HG03095 (cell line): ENCODE measurements at regions not wholly inside any gene's neighbourhood (a gene's known extent, or its start where the extent isn't known, plus 50 kb on each side); places are given as distances from the start of the nearest gene placed in this dataset.

ENCODE experiments used
- ATAC-seq: cut with Tn5 transposase; IDR thresholded peaks from one replicate; pipeline ENCODE4 v1.9.1; 2021; ENCODE audit warnings: moderate library complexity; ENCODE audit not compliant: unreplicated experiment

DNA sequence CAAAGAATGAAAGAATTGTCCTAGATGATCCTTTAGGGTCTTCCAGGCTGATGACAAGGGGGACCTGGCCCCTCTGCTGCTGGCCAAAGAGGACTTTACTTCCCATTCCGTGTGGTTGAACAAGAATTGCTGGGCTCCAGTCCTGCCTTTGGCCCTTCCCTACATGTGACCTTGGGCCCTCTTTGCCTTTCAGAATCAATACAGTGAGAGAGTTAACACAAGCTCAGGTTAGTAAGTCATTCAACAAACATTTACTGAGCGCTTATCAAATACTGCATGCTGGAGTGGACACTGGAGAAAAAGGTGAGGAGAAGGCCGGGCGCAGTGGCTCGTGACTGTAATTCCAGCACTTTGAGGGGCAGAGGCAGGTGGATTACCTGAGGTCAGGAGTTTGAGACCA, 113.1 kb downstream of the C9orf50 start:
- ATAC-seq: no peak

GRCh38 chr9:129506892-129507291, 114.0 kb downstream of the C9orf50 start:
- no peak for ATAC-seq

- no peak for ATAC-seq
Observed at GRCh38 chr9:129506041-129506440, 114.9 kb downstream of the C9orf50 start.

- ATAC-seq: no peak
Observed at GRCh38 chr9:129505270-129505902, 115.5 kb downstream of the C9orf50 start.

GRCh38 chr9:129504404-129504803, 116.5 kb downstream of the C9orf50 start:
- ATAC-seq: no peak

- no peak for ATAC-seq
Observed at GRCh38 chr9:129501771-129502319, 119.1 kb downstream of the C9orf50 start.

DNA sequence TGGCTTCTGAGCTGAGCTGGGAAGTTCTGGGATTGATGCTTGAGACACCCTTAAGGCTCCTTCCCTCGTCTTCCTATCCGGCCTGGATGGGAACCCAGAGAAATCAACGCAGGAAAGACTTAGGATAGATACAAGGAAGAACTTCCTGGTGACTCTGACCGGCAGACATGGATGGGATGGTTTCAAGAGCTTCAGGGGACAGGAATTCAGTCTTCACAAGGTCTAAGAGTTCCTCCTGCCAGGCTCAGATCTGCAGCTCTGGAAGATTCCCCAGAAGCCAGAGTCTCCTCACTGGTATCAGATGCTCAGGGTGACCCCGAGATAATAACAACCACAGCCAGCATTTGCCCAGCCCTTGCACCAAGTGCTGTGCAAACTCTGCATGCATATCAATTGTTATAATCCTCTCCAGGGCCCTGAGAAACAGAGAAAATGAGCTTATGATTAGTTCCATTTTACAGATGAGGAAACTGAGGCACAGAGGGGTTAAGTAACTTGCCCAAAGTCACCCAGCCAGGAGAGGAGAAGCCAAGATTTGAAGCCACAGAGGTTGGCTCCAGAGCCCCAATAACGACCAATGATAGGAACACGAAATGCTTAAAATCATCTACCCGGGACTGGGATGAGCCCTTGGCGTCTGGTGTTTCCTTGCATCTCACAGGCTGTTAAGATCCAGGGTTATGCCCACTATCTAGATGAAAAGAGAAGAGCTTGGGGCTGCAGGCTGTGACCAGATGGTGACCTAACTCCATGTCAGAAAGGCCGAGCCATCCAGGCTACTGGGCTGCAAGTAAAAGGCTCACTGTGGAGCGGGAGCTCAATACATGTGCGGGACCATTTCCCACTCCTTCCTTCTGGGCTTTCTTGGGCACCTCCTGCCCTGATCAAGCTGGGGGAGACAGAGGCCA, 119.8 kb downstream of the C9orf50 start:
- ATAC-seq: no peak

- no peak for ATAC-seq
Observed at GRCh38 chr9:129500161-129500862, 120.6 kb downstream of the C9orf50 start.

- no peak for ATAC-seq
Observed at GRCh38 chr9:129498451-129499384, 122.2 kb downstream of the C9orf50 start.

DNA sequence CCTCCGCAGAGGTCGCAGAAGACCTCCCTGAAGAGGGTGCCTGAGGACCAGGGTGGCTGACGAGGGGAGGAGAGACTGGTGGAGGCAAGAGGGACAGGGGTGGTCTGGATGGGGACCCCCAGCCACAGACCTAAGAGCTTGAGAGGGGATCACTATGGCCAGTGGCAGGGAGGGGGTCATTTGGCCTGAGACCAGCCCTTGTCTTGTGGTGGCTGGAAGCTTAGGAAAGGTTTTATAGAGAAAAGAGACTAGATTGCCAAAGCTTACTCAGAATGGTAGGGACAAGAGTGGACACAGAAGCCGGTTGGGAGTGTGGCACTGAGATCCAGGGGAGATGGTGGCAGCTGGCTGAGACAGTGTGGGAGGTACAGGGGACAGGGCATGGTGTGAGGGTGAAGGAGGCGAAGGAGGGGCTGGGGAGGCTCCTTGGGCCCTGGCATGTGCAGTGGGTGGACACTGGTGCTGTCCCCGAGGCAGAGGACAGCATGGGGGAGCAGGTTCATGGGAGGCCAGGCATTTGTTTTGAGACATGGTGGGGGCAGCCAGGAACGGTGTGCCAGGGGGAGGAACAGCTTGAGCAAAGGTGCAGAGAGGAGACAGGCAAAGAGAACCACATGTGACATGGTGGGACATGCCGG, 123.0 kb downstream of the C9orf50 start:
- ATAC-seq: no peak

GRCh38 chr9:129497005-129497812, 123.7 kb downstream of the C9orf50 start:
- no peak for ATAC-seq

DNA sequence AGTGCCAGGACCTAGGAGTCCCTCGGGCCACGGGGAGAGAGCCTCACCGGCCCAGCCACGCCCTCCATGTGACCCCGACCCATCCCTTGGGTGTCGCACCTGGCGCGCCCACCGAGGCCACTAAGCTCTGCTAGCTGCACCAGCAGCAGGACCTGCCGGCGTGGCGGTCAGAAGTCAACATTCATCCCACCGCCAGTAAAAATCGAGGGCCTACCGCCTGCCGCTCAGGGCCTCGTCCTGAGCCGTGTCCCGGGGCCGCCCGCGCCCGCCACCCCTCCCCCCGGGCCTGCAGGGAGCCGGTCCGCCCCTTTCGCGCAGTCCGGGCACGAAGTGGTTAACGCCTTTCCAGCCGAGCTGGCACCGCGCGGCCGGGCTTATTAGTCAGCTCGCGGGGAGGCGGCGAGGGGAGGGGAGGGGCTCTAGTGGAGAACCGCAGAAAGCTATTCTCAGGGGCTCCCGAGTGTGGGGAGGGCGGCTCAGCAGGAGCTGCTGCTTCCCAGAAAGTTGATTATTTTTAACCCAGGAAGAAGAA, 124.4 kb downstream of the C9orf50 start:
- ATAC-seq: no peak

DNA sequence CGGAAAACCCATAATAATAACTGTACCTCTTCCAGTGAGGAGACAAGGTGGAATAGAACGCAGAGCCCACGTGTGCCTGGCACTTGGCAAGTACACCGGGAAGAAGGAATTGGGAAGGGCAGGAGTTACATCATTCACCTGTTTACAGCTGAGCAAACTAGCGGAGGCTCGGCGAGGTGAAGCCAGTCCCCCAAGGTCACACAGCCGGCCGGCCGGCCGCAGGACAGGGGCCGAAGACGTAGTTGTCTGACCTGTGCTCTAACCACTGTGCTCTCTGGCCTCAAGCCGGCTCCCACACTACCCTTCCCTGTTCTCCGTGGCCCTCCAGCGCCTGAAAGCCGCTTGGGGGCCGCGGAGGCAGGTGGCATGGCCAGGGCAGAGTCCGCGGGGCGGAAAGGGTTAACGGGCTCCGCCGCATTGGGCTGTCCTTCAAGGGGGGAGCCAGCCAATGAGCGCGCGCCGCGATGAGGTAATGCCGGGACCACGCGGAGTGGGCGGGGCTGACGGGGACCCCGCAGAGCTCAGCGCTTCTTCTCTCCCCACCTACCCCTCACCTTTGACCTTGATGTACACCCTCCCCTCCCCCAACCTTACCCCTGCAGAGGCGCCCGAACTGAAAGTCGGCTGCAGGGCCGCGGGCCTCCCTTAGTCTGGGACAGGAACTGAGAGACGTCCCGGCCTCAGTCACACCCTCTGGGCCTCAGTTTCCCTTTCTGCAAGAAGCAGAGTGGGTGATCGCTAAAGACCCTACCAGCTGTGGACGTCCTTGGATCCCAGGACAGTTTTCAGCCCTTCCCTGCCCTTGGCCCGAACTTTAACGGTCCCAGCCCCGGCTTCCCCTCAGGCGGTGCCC, 125.1 kb downstream of the C9orf50 start:
- no peak for ATAC-seq

GRCh38 chr9:129494113-129494789, 126.7 kb downstream of the C9orf50 start:
- ATAC-seq: no peak

DNA sequence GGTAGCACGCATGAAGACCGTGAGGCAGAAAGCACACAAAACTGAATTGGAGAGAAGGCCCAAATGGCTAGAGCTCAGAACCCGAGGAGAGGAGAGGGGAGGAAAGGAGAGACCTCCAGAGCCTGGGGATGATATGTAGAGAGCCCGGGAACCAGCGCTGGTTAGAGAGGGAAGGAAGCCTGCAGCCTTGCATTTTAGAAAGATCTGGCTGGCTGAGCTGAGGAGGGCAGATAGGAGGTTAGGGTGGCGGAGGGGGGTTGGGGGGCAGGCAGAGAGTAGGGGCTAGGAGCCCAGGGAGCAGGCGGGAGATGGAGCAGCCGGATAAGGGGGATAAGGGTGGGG, 127.2 kb downstream of the C9orf50 start:
- ATAC-seq: no peak

GRCh38 chr9:129493002-129493705, 127.7 kb downstream of the C9orf50 start:
- ATAC-seq: no peak

- ATAC-seq: no peak
Observed at GRCh38 chr9:129491487-129491855, 129.4 kb downstream of the C9orf50 start.
